ENCODE measurements at regions not wholly inside any gene's neighbourhood (a gene's known extent, or its start where the extent isn't known, plus 50 kb on each side); places are given as distances from the start of the nearest gene placed in this dataset.

GRCh38 chr10:65751218-65751617 is 1174.6 kb upstream of the LRRTM3 start:
- no peak for DNase-seq
- TF ChIP-seq POLR2A (IDR thresholded peaks at IDR 0.05): no peak
- TF ChIP-seq, protein P1, sequence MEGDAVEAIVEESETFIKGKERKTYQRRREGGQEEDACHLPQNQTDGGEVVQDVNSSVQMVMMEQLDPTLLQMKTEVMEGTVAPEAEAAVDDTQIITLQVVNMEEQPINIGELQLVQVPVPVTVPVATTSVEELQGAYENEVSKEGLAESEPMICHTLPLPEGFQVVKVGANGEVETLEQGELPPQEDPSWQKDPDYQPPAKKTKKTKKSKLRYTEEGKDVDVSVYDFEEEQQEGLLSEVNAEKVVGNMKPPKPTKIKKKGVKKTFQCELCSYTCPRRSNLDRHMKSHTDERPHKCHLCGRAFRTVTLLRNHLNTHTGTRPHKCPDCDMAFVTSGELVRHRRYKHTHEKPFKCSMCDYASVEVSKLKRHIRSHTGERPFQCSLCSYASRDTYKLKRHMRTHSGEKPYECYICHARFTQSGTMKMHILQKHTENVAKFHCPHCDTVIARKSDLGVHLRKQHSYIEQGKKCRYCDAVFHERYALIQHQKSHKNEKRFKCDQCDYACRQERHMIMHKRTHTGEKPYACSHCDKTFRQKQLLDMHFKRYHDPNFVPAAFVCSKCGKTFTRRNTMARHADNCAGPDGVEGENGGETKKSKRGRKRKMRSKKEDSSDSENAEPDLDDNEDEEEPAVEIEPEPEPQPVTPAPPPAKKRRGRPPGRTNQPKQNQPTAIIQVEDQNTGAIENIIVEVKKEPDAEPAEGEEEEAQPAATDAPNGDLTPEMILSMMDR (IDR thresholded peaks at IDR 0.05): no peak
- Histone ChIP-seq H3K36me3 (no peaks in the 10 kb centered on the region), H3K4me1 (no peaks in the 10 kb centered on the region), H3K27ac (no peak overlapping the region), H3K4me3 (no peak overlapping the region), H3K27me3 (no peaks in the 10 kb centered on the region), H3K9me3 (no peaks in the 10 kb centered on the region)

DNA sequence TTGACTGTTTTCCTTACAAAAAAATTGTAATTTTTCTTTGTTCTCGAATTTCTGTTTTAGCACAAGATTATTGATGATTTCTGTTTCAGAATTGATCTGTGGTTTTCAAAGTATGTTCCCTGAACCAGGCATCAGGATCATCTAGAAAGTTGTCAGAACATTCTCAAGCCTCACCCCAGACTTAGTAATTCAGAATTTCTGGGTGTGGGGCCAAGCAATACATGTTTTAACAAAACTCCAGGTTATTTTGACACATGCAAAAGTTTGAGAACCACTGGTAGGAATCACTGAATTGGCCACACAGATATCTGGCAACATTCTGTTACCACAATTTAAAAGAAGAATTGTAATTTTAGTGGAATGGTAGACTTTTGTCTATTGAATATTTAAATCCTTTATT is 1173.9 kb upstream of the LRRTM3 start:
- TF ChIP-seq, protein P1 (IDR thresholded peaks at IDR 0.05): no peak
- TF ChIP-seq POLR2A (IDR thresholded peaks at IDR 0.05): no peak
- DNase-seq: no peak
- H3K27me3 ChIP-seq: no peaks in the 10 kb centered on the region
- no peak overlapping the region for H3K4me3 ChIP-seq
- no peaks in the 10 kb centered on the region for H3K4me1 ChIP-seq
- H3K36me3 ChIP-seq: no peaks in the 10 kb centered on the region
- H3K9me3 ChIP-seq: no peaks in the 10 kb centered on the region
- no peak overlapping the region for H3K27ac ChIP-seq

DNA sequence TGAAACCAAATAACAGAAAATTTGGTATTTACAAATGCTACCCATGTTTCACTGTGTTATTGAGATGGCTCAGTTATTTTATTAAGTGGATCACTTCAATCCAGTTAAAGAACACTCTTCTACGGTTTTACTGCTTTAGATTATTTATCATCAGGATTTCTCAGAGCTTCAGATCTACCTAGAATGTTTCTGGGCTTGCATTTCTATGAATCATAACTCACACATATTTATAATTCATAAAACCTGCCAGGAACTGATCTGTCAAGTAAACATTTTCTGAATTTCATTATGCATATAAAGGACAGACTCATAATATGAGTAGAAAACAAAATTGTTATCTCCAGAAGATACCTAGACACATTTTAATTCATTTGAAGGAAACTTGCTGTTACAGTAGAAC is 1172.3 kb upstream of the LRRTM3 start:
- Histone ChIP-seq H3K36me3 (no peaks in the 10 kb centered on the region), H3K4me3 (no peak overlapping the region), H3K9me3 (no peaks in the 10 kb centered on the region), H3K27ac (no peak overlapping the region), H3K27me3 (no peaks in the 10 kb centered on the region), H3K4me1 (no peaks in the 10 kb centered on the region)
- TF ChIP-seq, protein P1 (IDR thresholded peaks at IDR 0.05): no peak
- TF ChIP-seq POLR2A (IDR thresholded peaks at IDR 0.05): no peak
- no peak for DNase-seq

- DNase-seq: no peak
- H3K4me1 ChIP-seq: no peaks in the 10 kb centered on the region
- TF ChIP-seq POLR2A (IDR thresholded peaks at IDR 0.05): no peak
- TF ChIP-seq, protein P1 (IDR thresholded peaks at IDR 0.05): no peak
These were observed 1171.7 kb upstream of the LRRTM3 start for GRCh38 chr10:65754112-65754511.

GRCh38 chr10:65762311-65762710 is 1163.5 kb upstream of the LRRTM3 start:
- H3K4me1 ChIP-seq: no peaks in the 10 kb centered on the region
- no peaks in the 10 kb centered on the region for H3K27me3 ChIP-seq
- TF ChIP-seq, protein P1 (IDR thresholded peaks at IDR 0.05): no peak
- TF ChIP-seq POLR2A (IDR thresholded peaks at IDR 0.05): no peak
- H3K9me3 ChIP-seq: no peaks in the 10 kb centered on the region
- no peak overlapping the region for H3K27ac ChIP-seq
- no peak for DNase-seq
- no peaks in the 10 kb centered on the region for H3K36me3 ChIP-seq
- no peak overlapping the region for H3K4me3 ChIP-seq

More at GRCh38 chr10:65754112-65754511, 1171.7 kb upstream of the LRRTM3 start:
- Histone ChIP-seq H3K9me3 (no peaks in the 10 kb centered on the region), H3K27ac (no peak overlapping the region), H3K4me3 (no peak overlapping the region), H3K27me3 (no peaks in the 10 kb centered on the region), H3K36me3 (no peaks in the 10 kb centered on the region)

GRCh38 chr10:65765006-65765541 is 1160.8 kb upstream of the LRRTM3 start:
- no peak for DNase-seq
- no peaks in the 10 kb centered on the region for H3K9me3 ChIP-seq
- H3K27me3 ChIP-seq: no peaks in the 10 kb centered on the region
- H3K36me3 ChIP-seq: no peaks in the 10 kb centered on the region
- H3K4me1 ChIP-seq: no peaks in the 10 kb centered on the region
- no peak overlapping the region for H3K27ac ChIP-seq
- TF ChIP-seq POLR2A (IDR thresholded peaks at IDR 0.05): no peak
- TF ChIP-seq, protein P1 (IDR thresholded peaks at IDR 0.05): no peak
- no peak overlapping the region for H3K4me3 ChIP-seq

Data from Peyer's patch (tissue), 4 donors.